Stimulated activated CD8-positive, alpha-beta memory T cell treated with anti-CD3 and anti-CD28 coated beads, Interleukin-7, amount 100 ng/mL, for 1 hour (primary cell): ENCODE measurements at regions not wholly inside any gene's neighbourhood (a gene's known extent, or its start where the extent isn't known, plus 50 kb on each side); places are given as distances from the start of the nearest gene placed in this dataset.
"Not testable (repeated sequence)": the region's sequence is repeated elsewhere in the genome, so short reads cannot be mapped to it uniquely, and the experiment has no call there.

Experiments used
- DNase-seq, 2 donors: peaks; one replicate each; pipeline ENCODE4 v3.0.0-alpha.2; 2020; ENCODE audit warnings: low read depth in 2 of 2

DNA sequence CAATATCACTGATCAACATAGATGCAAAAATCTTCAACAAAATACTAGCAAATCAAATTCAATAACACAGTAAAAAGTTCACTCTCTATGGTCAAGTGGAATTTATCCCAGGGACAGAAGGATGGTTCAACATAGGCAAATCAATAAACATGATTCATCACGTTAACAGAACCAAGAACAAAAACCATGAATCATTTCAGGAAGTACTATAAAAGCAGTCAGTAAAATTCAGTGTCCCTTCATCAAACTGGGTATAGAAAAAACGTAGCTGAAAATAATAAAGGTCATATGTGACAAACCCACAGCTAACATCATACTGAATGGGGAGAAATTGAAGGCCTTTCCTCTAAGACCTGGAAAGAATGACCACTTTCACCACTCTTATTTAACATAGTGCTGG, 172.1 kb downstream of the POLR2M start:
- no peak for DNase-seq

DNA sequence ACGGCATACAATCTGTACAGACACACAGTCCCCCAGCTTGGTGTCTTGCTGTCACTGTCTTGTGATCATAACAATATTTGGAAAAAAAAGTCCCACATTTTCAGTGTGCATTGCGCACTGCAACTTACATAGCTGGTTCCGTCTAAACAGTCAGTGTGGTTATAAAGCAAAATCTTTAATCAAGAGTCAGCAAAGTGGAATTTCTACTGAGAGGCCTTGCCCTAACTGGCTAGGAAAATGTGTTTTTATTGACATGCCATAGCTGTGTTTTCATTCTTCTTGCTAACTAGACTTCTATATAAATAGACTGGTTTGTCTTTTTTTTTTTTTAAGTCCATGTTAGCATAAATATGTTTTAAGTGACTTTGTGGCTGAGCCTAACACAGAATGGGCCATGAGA, 174.8 kb downstream of the POLR2M start:
- no peak for DNase-seq

DNA sequence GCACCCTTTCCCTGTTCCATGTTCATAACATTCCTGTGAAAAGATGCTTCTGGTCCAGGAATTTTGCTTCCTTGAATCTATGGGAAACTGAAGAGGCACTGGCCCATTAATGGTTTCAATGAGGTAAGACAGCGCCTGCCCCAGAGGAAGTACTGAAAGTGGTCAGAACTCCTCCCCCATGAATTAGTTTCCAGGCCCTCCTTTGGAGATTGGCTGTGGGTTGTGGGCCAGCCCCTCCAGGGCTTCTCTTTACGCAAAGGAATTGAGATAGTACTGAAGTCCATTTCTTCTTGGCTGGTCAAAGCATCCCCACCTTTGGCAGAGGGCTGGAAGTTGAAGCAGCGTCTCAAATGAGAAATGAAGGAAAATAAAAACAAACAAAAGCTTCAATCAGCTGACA, 175.5 kb downstream of the POLR2M start:
- DNase-seq = no peak

DNA sequence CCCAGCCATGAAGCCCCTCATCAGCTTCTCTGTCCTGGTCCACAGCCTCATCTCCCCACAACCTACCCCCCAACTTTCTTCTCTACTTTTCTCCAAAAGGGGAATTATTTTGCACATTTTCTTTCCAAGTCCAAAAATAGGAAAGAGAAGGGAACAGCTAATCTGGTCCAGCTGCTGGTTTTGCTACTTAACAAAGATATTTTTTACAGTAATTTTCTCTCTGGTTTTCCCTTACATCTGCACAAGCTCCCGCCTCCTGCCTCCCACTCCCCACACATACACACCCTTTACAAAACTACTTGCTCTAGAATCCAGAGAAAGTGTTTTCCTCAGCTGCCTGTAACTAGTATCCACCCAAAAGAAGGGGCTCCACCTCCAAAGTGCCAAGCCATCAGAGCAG, 177.2 kb downstream of the POLR2M start:
- no peak for DNase-seq

DNA sequence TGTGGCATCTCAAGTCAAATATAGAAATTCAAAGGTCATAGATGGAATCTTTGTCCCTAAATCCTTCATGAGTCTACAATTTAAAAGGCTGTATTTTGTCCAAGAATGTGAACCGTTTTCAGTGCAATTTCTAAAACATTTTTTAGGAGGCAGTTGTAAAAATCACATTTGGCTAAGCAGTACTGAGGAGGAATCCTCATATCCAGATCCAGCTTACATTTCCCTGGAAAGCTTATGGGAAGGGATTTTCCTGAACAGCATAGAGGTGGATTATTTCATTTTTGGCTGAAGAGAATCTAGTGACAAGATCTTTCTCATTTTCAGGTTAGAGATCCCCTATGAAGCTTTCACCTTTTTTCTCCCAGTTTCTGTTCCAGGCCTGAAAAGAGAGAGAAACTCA, 178.4 kb downstream of the POLR2M start:
- DNase-seq = no peak

DNA sequence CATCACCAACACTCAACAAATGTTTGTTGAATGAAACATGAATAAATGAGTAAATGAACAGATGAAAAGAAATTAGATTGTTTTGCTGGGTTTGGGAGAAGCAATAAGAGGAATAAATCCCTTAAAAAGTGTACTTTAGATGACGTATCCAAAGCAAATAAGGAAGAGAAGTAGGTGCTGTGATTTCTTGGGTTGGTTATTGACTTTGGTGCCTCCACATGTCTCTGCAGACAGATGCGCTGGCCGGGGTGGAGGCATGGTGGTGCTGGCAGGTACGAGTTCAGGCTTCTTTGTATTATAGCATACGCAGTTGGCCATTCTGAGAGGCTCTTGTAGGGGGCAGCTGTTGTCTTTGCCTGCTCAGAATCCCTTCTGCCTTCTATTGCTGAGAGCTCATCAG, 178.9 kb downstream of the POLR2M start:
- DNase-seq = no peak

DNA sequence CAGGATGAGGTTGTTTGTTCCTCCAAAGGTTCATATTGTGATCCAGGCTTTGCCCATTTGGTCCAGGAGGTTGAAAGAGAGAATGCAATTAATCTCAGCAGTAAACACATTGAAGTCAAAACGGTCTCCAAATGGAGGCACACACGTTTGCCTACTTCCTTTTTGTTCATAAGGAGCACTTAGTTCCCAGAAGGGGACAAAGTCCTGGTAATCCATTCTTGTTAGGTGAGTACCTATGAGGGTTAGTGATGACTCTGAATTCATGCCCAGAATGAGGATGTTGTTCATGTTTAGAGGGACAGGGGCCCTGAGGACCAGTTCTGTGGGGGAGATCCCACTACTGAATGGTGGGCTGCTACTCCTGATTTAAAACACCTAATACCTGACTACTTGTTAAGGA, 177.7 kb downstream of the ALDH1A2 start:
- DNase-seq = no peak

DNA sequence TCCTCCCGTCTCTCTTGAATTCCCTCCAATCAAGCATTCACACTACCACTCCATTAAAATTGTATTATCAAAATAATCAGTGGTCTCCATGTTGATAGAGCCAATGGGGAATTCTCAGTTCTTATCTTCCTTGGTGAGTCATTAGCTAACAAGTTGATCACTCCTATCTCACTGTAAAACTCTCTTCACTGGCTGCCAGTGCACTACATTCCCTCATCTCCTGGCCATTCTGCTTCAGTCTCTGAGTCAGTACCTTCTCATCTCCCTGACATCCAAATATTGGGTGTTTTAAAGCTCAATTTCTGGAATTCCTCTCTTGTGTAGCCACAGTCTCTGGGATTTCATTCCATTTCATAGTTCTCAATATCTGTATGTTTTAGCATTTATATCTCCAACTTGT, 175.2 kb downstream of the ALDH1A2 start:
- DNase-seq = no peak

DNA sequence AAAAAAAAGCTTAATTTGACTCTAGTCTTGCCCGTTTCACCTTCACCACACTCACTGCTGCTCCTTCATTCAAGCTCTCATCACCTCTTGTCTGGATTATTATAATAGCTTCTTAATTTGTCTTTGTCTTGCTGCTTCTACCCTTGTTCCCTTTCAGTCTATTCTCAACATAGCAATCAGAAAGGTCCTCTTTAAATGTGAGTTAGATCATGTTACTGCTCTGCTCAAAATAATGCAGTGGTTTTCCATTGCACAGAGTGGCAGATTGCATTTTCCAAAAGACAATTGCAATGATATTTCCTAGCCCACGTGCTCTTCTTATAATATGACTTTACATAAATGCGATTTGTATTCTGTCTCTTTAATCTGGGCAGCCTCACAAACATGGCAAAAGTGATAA, 174.6 kb downstream of the ALDH1A2 start:
- no peak for DNase-seq

DNA sequence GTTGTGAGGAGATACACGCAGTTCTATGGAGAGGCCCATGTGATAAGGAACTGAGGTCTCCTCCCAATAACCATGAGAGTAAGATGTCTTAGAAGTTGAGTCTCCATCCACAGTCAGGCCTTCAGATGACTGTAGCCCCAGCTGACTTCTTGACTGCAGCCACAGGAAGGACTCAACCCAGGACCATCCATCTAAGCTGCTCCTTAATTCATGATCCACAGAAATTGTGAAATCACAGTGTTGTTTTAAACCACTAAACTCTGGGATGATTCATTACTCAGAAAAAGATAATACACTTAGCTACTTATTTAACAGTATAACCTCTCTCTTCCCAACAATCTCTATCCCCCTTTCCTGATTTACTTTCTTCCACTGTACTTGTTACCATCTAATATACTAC, 173.3 kb downstream of the ALDH1A2 start:
- no peak for DNase-seq

DNA sequence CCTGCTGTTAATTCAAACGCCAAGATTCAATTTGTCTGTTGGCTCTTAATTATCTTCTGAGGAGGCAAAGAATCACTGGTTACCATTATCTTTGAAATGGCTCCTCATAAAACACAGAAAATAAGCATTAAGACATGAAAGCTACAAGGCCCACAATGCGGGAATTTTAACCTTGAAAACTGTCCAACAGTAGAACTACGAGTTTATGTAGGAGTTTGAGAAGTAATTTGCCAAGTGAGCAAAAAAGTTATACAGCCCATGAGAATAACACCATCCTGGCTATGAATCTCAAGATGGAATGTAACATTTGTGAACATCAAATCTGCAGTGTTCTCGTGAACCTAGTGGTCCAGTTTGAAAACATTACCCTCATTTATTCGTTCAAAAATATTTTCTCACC, 172.5 kb downstream of the ALDH1A2 start:
- no peak for DNase-seq

DNA sequence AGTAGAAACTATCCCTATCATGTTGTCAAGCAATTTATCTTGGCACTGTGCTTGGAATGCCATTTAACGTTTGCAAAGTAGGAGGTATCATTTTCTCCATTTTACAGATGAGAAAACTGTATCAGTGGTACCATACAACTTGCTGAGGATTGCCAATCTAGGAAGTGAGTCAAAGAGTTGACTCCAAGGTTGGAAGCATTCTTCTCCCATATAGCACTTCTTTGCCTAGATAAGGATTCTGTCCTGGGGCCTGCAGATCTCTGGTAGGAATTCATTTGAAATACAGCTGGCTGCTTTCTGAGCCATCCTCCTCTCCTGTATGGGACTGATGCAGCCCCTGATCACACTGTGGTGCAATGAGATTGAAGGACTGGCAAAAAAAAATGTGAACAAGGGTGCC, 170.2 kb downstream of the ALDH1A2 start:
- no peak for DNase-seq

DNA sequence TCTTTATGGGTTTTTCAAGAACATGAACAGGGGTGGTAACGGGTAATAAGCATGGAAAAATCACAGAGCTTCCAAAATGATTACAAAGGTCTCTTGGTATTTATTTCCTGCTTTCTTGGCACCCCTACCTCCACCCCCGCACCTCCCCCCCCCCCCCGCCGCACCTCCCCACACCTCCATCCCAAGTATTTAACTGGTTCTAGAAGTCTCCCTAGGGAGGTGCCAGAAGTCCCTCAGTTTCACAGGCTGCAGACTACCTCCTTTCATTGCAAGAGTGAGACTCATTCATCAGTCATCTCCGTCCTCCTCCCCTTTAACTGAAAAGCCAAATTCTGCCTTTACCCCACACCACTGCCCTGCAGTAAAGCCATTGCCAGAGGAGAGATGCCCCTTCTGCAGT, 169.4 kb downstream of the ALDH1A2 start:
- no peak for DNase-seq

DNA sequence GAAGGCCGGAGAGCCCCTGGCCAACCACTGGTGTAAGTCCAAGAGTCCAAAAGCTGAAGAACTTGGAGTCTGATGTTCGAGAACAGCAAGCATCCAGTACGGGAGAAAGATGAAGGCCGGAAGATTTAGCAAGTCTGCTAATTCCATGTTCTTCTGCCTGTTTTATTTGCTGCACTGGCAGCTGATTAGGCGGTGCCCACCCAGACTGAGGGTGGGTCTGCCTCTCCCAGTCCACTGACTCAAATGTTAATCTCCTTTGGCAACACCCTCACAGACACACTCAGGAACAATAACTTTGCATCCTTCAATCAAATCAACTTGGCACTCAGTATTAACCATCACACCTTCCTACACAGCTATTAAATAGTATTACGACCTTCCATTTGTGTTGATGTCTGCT, 168.6 kb downstream of the ALDH1A2 start:
- DNase-seq = not testable (repeated sequence)

DNA sequence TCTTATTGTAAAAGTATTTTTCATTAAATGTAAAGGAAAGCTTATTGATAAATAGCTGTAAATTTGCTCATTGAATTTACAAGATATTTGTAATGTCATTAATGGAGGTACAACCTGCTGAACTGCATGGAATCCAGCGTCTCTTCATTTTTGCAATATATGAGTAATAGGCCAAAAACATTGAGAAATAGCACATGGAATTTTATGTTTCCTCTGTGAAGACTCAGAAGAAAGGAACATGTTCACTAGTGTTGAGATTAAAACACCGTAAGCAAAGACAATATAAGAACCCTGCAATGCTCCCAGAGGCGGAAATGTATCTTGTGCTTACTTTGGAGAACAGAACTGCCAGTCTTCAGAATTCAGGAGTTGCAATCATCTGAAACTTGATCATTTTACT, 167.6 kb downstream of the ALDH1A2 start:
- DNase-seq = no peak

DNA sequence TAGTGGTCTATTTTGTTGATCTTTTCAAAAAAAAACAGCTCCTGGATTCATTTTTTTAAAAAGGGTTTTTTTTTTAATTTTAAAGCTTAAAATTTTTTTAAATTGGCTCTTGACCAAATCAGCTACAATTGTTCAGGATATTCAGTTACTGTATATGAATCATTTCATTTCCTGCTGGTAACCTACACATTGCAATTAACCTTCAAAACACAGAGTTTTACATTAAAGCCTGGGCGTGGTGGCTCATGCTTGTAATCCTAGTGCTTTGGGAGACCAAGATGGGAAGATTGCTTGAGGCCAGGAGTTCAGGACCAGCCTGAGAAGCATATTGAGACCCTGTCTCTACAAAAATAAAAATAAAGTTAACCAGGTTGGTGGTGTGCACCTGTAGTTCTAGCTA, 163.4 kb downstream of the ALDH1A2 start:
- no peak for DNase-seq
